ENCODE measurements at regions not wholly inside any gene's neighbourhood (a gene's known extent, or its start where the extent isn't known, plus 50 kb on each side); places are given as distances from the start of the nearest gene placed in this dataset.

DNA sequence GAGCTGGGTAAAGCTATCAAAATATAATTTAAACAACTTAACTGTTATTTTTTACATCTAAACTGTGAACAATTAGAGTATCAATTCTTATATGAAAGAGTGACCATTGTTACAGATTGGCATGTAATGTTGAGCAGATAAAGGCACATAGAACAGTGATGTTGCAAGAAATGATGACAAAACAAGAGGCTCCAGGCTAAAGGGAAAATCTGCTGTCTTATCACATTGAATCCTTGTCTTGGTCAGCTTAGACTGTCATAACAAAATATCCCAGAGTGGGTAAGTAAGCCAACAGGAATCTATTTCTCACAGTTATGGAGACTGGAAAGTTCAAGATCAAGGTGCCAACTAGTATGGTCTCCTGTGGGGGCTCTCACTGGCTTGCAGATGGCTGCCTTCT lies 154.1 kb upstream of the PPP3CA start:
- TF ChIP-seq, protein P1, sequence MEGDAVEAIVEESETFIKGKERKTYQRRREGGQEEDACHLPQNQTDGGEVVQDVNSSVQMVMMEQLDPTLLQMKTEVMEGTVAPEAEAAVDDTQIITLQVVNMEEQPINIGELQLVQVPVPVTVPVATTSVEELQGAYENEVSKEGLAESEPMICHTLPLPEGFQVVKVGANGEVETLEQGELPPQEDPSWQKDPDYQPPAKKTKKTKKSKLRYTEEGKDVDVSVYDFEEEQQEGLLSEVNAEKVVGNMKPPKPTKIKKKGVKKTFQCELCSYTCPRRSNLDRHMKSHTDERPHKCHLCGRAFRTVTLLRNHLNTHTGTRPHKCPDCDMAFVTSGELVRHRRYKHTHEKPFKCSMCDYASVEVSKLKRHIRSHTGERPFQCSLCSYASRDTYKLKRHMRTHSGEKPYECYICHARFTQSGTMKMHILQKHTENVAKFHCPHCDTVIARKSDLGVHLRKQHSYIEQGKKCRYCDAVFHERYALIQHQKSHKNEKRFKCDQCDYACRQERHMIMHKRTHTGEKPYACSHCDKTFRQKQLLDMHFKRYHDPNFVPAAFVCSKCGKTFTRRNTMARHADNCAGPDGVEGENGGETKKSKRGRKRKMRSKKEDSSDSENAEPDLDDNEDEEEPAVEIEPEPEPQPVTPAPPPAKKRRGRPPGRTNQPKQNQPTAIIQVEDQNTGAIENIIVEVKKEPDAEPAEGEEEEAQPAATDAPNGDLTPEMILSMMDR (IDR thresholded peaks at IDR 0.05): no peak
- no peak for TF ChIP-seq POLR2A (IDR thresholded peaks at IDR 0.05)
